DOHH2 (cell line): ENCODE measurements at regions not wholly inside any gene's neighbourhood (a gene's known extent, or its start where the extent isn't known, plus 50 kb on each side); places are given as distances from the start of the nearest gene placed in this dataset.

Source experiments
- EZH2phosphoT487 ChIP-seq: fragments of 200-600 bp; sonication (generic); IDR thresholded peaks from 2 replicates; pipeline ENCODE4 v1.6.1; 2017; ENCODE audit warnings: borderline replicate concordance, mild to moderate bottlenecking, antibody characterized with exemption, low read length, moderate library complexity, mixed read lengths
- TF ChIP-seq, protein P1 (sequence below): fragments of 200-600 bp; sonication (generic); IDR thresholded peaks from one replicate; pipeline ENCODE4 v1.5.1; 2014; ENCODE audit warnings: antibody characterized with exemption, mild to moderate bottlenecking, low read depth, low read length; ENCODE audit not compliant: poor library complexity, severe bottlenecking

DNA sequence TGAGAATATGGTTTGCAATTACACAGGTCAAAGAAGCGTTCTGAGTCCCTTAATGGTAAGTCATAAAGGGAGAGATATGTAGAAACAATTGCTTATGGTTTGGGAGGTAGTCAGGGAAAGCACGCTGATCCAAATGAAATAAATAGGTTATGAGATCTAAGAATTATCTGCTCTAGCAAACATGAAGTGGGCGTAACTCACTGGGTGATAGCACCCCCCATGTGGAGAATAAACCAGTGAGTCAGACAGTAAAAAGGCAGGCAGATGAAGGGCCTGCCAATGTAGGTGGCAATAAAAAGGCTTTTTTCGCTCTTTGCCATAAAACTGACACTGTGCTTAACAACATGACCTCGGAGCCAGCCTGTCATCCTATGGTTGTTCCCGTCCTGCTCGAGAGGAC lies 306.9 kb downstream of the GLRX3 start:
- TF ChIP-seq, protein P1, sequence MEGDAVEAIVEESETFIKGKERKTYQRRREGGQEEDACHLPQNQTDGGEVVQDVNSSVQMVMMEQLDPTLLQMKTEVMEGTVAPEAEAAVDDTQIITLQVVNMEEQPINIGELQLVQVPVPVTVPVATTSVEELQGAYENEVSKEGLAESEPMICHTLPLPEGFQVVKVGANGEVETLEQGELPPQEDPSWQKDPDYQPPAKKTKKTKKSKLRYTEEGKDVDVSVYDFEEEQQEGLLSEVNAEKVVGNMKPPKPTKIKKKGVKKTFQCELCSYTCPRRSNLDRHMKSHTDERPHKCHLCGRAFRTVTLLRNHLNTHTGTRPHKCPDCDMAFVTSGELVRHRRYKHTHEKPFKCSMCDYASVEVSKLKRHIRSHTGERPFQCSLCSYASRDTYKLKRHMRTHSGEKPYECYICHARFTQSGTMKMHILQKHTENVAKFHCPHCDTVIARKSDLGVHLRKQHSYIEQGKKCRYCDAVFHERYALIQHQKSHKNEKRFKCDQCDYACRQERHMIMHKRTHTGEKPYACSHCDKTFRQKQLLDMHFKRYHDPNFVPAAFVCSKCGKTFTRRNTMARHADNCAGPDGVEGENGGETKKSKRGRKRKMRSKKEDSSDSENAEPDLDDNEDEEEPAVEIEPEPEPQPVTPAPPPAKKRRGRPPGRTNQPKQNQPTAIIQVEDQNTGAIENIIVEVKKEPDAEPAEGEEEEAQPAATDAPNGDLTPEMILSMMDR, result no peak
- no peak for TF ChIP-seq EZH2phosphoT487
